Raji (cell line): ENCODE measurements at regions not wholly inside any gene's neighbourhood (a gene's known extent, or its start where the extent isn't known, plus 50 kb on each side); places are given as distances from the start of the nearest gene placed in this dataset.

ENCODE experiments used
- POLR2A ChIP-seq: IDR thresholded peaks from 2 replicates; pipeline ENCODE4 v1.6.1; 2011; ENCODE audit warnings: low read depth, low read length, control low read depth; ENCODE audit not compliant: insufficient read depth

DNA sequence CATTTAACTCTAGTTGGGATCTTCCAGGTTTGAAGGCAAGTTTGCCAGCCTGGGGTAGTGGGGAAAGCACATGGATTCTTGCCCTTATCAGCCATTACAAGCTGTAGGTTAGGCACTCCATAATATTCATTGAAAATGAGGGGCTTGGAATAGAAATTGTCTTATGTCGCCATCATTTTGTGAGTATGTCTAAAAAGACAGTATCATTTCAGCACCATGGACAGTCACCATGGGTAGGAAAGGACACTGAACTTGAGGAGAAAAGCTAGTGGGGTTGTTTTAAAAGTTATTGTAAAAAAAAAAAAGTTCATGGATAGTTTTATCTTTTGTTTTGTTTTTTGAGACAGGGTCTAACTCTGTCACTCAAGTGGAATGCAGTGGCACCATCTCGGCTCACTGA, 356.1 kb downstream of the HNRNPD start:
- no peak for TF ChIP-seq POLR2A

DNA sequence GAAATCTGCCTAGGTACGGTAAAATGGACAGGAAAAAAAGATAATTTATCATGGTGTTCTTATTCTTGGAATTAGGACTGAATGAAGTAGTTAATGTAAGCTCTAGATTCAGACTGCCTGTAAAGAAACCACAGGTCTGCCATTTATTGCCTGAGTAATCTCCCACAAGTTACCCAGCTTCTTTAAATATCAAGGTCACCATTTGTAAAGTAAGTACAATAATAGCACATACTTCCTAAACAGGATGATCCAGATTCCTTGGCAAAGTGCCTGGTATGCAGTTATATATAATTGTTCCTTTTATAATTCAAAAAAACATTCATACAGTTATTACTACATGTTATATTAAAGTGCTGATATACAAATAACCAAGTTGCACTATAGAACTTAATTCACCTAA, 368.6 kb downstream of the HNRNPD start:
- no peak for TF ChIP-seq POLR2A

DNA sequence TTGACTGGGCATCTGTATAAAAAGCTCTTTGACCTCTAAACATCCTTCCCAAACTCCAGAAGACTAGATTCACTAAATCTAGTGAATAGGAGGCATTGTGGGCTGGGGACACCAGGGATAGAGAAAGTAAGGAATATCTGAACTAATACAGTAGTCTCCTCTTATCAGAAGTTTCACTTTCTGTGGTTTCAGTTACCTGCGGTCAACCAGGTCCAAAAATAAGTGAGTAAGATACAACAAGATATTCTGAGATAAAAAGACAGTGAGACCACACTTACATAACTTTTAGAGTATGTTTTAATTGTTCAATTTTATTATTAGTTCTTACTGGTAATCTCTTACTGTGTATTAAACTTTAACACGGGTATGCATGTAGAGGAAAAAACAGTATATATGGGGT, 376.5 kb downstream of the HNRNPD start:
- no peak for TF ChIP-seq POLR2A

DNA sequence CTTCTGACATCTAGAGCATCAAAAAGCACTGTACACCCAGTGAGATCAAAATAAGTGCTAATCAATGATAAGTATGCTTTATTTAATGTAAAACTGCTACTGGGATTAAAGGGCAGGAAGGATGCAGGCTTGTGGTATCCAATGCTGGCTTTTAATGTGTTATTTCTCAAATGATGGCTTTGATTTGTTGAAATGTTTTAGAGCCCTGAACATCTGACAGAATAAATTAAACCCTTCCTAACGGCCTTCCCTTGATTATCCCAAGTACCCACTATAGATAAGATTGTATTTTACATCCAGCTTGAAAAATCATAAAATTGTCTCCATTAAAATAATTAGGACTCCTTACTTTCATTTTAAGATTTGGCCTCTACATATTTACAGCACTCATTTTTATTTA, 382.9 kb downstream of the HNRNPD start:
- no peak for TF ChIP-seq POLR2A

DNA sequence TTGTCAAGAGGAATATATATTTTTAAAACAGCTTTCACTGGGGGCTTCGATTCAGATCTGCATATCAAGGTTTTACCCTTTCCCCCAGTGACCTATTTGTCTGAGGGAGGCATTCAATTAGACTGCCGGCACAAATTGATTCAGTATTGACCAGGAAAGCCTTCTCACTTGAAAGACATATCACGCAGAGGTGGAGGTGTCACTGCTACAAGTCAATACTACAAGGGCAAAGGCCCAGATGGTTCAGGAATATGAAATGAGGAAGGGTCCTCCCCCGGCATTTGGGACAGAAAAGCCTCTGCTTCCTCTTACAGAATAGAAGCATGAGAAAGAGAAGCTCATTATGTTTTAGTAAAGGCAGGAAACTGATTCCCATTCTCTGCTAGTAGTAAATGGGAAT, 383.6 kb downstream of the HNRNPD start:
- no peak for TF ChIP-seq POLR2A

DNA sequence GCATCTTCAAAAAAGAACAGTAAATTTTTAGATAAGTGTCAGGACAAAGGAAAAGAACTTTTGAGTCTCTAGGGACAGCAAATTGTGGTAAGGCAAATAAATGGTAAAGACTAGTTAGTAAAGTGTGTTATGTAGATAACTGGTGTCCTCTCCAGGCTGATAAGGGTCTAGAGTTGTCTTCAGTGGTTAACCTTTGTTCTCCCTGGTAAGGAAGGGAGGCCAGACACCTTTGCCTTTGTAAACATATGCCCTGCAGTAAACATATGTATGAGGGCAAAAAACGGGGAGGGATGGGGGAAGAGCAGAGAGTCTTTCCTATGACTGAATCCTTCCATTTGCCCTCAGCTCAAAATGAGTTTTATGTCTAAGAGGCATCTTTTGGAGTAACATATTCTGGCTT, 384.6 kb downstream of the HNRNPD start:
- TF ChIP-seq POLR2A: no peak

DNA sequence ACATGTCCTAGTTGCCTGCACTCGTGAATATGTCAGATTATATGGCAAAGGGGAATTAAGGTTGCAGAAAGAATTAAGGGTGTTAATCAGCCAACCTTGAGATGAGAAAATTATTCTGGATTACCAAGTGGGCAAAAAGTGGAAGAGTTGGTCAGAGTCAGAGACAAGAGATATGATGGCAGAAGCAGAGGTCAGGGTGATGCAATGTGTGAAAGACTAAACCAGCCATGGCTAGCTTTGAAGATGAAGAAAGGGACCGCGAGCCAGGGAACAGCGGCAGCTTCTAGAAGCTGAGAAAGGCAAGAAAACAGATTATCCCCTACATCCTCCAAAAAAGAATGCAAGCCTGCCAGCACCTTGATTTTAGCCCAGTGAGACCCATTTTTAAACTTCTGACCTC, 385.6 kb downstream of the HNRNPD start:
- TF ChIP-seq POLR2A: no peak

DNA sequence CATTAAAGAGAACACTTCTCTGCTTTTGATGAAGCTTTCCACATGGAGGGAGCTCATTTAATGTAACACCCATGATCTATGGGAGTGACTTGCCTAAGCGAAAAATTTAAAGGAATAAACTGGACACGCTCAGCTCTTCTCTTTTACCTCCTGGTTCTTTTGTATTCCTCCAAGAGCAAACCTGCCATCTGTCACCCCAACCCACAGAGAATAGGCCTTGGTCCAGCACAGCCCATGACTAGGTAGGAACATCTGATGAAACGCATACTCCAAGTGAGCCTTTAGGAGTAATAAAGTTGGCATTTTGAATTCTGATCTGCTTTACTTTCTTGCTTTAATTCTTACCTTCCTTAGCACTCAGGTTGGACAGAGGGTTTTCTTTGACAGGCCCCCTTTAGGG, 389.0 kb downstream of the HNRNPD start:
- TF ChIP-seq POLR2A: no peak

DNA sequence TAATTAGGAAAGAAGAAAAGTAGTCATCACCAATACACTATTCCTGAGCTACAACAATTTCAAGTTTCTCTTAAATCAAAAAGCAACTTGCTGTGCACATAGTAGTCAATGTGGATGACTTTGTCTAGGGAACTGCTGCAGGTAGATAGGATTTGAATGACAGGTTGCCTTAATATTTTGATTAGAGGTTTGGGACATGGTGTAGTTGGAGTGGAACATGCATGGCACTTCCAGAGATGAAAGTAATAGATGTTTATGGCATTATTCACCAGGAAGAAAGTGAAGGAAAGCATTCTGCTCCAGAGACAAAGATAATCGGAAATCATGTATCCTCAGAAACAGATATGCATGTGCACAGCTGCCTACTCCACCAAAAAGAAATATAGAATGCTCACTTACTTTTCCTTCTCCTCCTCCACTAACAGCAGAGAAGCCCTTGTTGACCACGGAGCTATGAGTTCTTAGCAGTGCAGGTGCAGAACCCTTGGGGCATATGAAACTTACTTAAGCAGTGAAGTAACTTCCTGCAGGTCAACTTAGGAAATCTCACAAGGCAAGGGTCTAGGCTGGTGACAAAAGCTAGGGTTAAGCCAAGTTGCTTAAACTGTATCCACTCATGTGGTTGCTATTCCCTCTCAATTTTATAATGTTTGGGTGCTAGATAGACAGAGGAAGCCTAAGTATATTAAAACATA, 390.8 kb downstream of the HNRNPD start:
- no peak for TF ChIP-seq POLR2A

DNA sequence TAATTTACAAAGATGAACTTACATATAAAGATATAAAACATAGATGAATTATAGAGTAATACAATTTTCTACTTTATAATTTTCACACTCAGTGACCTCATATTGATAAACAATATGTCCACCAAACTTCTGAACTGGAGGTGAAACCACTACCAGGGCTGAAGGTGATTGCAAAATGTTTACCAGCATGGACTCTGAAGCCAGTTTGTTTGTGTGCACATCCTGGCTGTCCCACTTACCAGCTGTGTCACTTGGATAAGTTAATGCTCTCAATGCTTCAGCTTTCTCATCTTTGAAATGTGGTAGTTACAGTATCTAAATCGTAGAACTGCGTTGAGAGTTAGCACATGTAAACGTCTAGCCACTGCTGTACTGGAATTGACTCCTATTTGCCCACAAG, 392.6 kb downstream of the HNRNPD start:
- TF ChIP-seq POLR2A: no peak

DNA sequence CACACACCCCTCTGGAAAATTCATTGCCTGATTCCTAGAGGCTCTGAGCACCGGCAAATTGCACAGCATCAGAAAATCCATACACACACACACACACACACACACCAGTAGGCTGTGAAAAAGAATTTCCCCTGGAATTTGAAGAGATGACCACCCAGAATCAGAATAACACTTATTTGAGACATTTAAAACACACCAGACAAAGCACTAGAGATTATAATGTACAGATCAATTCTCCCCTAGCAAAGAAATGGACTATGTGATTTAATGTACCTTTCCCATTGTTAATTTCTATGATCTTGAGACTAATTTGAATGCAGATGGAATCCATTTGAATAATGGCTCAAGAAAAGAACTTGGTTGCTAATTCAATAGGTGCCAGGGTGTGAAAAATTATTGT, 399.3 kb downstream of the HNRNPD start:
- TF ChIP-seq POLR2A: no peak

DNA sequence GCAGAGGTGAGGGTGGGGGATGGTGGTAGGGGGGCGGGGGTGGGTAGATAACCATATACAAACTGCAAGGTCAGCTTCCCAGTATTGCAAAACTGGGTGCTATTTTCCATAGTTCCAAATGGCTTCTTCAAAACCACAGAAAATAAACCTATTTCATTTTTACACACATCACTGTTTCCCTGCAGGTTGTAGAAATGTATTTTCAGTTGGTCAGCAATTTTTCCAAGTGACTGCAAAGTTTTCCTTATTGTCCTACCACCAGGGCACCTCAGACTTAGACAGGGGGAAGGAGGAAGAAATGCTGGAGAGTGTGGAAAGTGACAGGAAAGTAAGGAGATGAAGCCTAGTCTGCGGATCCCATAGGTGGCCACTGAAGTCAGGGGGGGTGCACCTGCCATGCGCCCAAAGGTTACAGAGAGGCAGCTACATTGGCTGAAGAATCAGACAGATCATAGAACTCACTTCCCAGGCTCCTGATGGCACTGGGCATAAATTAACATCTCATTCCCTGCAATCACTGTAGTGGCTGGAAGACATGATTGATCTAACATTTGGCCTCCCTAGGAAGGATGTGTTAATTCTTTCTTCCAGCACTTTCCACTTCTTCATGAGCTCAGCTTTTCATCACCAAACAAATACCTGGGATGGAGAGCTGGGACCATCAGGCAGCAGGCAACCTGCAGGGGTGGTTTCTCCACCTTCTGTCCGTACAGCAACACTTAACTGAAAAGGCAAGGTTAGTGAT, 402.0 kb downstream of the HNRNPD start:
- no peak for TF ChIP-seq POLR2A

DNA sequence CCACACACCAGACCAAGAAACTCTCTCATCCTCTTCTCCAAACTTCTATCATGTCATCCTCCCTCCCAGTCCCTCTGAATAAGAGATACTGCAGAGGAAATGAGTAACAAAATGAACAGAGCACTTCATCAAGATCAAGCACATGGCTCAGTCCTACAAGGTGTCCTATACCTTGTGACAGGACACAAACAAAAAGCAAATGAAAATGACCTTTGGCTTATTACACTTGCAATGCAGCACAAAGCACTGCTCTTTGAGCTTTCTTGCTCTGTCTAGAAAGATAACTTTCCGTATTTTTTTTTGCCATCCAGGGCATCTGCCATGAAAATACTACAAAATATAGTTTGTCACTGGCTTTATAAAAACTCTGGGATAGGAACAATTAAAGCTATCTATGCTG, 402.7 kb downstream of the HNRNPD start:
- TF ChIP-seq POLR2A: no peak

DNA sequence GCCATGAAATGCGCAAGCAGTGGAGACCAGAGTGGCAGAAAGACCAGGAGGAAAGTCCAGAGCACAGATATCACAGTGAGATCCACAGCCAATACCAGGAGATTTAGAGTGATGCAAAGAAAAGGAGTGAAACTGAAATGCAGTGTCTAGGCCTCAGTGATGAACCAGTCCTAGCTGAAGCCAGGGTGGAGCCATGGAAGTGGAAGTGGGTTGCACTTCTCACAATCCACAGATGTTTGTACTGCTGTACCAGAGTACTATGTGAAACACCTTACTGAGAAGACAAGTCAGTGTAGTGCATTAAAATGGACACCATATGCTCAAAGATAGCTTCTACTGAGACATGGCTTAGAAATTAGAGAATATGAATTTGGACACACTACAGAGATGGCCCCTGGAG, 403.3 kb downstream of the HNRNPD start:
- no peak for TF ChIP-seq POLR2A

DNA sequence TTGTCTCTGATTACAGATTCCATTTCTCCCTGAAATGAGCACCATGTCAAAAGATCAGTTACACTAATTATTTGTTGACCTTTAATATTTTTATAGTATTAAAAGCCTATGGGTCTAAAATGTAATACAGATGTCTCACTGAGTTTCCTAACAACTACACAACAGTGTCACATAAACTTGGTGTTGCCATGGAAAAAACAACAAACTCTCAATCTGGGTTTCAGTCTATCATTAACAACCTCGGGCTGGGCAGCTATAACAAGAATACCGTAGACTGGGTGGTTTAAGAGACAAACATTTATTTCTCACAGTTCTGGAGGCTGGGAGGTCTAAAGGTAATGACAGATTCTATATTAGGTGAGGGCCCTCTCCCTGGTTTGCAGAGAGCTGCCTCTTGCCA, 407.1 kb downstream of the HNRNPD start:
- no peak for TF ChIP-seq POLR2A

DNA sequence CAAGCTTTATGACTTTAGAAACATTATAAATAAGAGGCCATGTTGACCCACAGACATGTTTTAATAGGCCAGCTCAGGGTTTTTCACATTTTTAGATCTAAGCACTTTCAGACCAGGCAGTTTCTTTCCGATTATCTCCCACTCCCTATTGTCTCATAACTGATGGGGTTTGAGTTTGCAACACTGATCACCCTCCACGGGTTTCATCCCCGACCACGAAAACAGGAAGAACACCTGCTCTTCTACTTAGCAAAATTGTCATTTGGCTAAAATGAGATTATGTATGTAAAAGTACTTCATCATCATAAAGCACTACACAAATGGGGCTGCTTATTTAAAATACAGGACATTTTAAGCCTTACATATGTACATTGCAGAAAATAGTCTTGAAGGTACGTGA, 407.9 kb downstream of the HNRNPD start:
- no peak for TF ChIP-seq POLR2A

DNA sequence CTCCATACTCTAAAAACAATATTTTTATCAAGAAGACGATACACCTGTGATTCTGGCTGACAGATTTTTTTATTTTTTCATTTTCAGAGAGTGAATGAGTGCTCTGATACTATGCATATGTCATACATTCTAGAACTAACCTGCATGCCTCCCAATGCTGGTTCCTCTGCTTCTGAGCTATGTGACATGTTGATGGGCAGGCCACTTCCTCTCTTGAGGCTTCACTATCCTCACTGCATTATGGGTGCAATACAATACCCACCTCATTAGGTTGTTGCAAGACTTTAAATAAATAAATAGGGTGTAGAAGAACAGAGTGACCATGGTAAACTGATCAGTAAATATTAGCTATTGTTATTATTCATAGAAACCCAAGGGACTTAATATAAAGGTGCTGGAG, 408.3 kb downstream of the HNRNPD start:
- no peak for TF ChIP-seq POLR2A
